Neural progenitor cell (in vitro differentiated cells): ENCODE measurements at regions not wholly inside any gene's neighbourhood (a gene's known extent, or its start where the extent isn't known, plus 50 kb on each side); places are given as distances from the start of the nearest gene placed in this dataset.

Experiments used
- EZH2 ChIP-seq: fragments of 200-600 bp; sonication (generic); IDR thresholded peaks from 2 replicates; pipeline ENCODE4 v1.6.1; 2017; ENCODE audit warnings: antibody characterized with exemption, mild to moderate bottlenecking, moderate library complexity
- EZH2phosphoT487 ChIP-seq: fragments of 200-600 bp; sonication (generic); IDR thresholded peaks from 2 replicates; pipeline ENCODE4 v1.6.1; 2017; ENCODE audit warnings: antibody characterized with exemption
- TF ChIP-seq, protein P1 (sequence below): fragments of 200-600 bp; sonication (generic); IDR thresholded peaks from 2 replicates; pipeline ENCODE4 v1.5.1; 2017; ENCODE audit warnings: antibody characterized with exemption, mild to moderate bottlenecking

DNA sequence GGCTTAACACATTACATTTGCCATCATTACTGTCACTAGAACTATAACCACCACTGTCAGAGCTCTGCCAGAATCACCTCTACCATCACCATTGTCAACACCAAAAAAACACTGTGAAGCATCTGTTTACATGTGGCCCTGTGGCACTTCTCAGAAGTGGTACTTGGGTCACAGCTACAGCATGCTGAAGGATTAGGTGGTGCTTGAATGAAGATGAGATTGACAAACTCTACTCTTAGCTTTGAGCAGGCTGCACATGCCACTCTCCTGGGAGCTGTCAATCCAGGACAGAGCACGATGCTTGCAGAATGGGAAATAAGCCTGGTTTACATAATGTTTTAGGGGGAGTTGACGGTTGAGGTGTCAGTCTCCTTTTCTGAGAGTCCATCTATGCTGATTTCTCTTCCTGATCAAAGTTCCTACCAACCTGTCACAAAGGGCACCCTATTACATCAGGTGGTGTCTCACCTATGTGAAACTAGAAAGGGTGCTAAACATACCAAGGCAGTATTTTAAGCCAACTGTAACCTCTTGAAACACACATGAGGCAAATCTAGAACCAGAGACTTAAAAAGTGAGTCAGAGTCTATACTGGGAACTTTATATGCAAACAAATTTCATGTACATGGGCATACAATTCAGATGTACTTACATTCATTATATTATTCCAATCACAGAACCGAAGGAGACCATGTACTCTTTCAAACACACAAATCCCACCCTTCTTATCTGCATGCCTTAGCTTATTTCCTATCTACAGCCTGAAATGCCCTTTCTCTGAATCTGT, 258.7 kb downstream of the EMP1 start:
- no peak for TF ChIP-seq EZH2
- TF ChIP-seq, protein P1, sequence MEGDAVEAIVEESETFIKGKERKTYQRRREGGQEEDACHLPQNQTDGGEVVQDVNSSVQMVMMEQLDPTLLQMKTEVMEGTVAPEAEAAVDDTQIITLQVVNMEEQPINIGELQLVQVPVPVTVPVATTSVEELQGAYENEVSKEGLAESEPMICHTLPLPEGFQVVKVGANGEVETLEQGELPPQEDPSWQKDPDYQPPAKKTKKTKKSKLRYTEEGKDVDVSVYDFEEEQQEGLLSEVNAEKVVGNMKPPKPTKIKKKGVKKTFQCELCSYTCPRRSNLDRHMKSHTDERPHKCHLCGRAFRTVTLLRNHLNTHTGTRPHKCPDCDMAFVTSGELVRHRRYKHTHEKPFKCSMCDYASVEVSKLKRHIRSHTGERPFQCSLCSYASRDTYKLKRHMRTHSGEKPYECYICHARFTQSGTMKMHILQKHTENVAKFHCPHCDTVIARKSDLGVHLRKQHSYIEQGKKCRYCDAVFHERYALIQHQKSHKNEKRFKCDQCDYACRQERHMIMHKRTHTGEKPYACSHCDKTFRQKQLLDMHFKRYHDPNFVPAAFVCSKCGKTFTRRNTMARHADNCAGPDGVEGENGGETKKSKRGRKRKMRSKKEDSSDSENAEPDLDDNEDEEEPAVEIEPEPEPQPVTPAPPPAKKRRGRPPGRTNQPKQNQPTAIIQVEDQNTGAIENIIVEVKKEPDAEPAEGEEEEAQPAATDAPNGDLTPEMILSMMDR, result no peak
- no peak for TF ChIP-seq EZH2phosphoT487
